ENCODE measurements at regions not wholly inside any gene's neighbourhood (a gene's known extent, or its start where the extent isn't known, plus 50 kb on each side); places are given as distances from the start of the nearest gene placed in this dataset.

GRCh38 chr5:123681061-123681460 lies 169.1 kb downstream of the CSNK1G3 start:
- no peak overlapping the region for H2BK120ac ChIP-seq (ENCODE audit: low read depth, low read length, poor library complexity, severe bottlenecking)
- no peak overlapping the region for H4K8ac ChIP-seq (replicated peaks; ENCODE audit: insufficient read length, low read depth, low read length)
- H3K4me3 Mint-ChIP-seq, result no peak overlapping the region
- H3K36me3 Mint-ChIP-seq (ENCODE audit: insufficient read depth in 1 of 3, low read depth in 3 of 3), result peaks cover 42 to 82% (median 55%) of the 10 kb centered on the region in 3 experiments
- H3K4me1 Mint-ChIP-seq, result no peaks in the 10 kb centered on the region
- H4K91ac ChIP-seq (ENCODE audit: insufficient read length, low read depth, low read length), result no peak overlapping the region
- no peak overlapping the region for H3K4ac ChIP-seq (ENCODE audit: low read depth, low read length)
- no peak overlapping the region for H2AFZ ChIP-seq (ENCODE audit: low read length)
- H2BK5ac ChIP-seq (ENCODE audit: insufficient read length, low read length), result no peak overlapping the region
- no peaks in the 10 kb centered on the region for H4K20me1 ChIP-seq (ENCODE audit: control insufficient read depth, insufficient read depth, insufficient read length)
- no peak overlapping the region for H3K18ac ChIP-seq (ENCODE audit: insufficient read length, low read depth, low read length)
- H3K9me3 Mint-ChIP-seq, result peaks cover 74 to 76% of the 10 kb centered on the region in 2 experiments
- no peak overlapping the region for H3K4me2 ChIP-seq (ENCODE audit: insufficient read depth, insufficient read length, low read length)
- H3K14ac ChIP-seq (ENCODE audit: insufficient read depth, low read length), result no peak overlapping the region
- no peak overlapping the region for H3K27ac ChIP-seq (ENCODE audit: insufficient read length, low read depth, low read length)
- no peaks in the 10 kb centered on the region for H3K4me1 ChIP-seq (ENCODE audit: insufficient read depth, low read length)
- no peak overlapping the region for H2BK15ac ChIP-seq (ENCODE audit: low read depth, low read length)
- H3K9me3 ChIP-seq (ENCODE audit: control insufficient read depth, low read depth, low read length), result peaks cover 17% of the 10 kb centered on the region
- H3K27me3 ChIP-seq (ENCODE audit: insufficient read depth, low read length), result no peaks in the 10 kb centered on the region
- H3K9ac ChIP-seq (ENCODE audit: extremely low read depth, insufficient read length, low read length), result no peak overlapping the region
- no peak for DNase-seq
- H3K23me2 ChIP-seq (ENCODE audit: insufficient read length, low read depth, low read length, poor library complexity, severe bottlenecking), result no peaks in the 10 kb centered on the region
- H3K79me2 ChIP-seq (ENCODE audit: insufficient read depth, low read length), result no peaks in the 10 kb centered on the region
- H3K27ac Mint-ChIP-seq, result no peak overlapping the region
- H4K5ac ChIP-seq (ENCODE audit: insufficient read length, low read depth, low read length), result no peak overlapping the region
- peaks cover 2% of the 10 kb centered on the region for H3K27me3 Mint-ChIP-seq (ENCODE audit: low read depth)
- no peak overlapping the region for H2AK5ac ChIP-seq (ENCODE audit: insufficient read length, low read length)
- no peak for TF ChIP-seq CTCF (conservative IDR thresholded peaks at IDR 0.05)
- no peak overlapping the region for H2BK12ac ChIP-seq (ENCODE audit: insufficient read length, low read depth, low read length)
- no peak overlapping the region for H3K23ac ChIP-seq (ENCODE audit: insufficient read length, low read depth, low read length)
- H3T11ph ChIP-seq (ENCODE audit: low read length), result no peak overlapping the region
- no peaks in the 10 kb centered on the region for H3K79me1 ChIP-seq (ENCODE audit: insufficient read depth, low read depth, low read length, poor library complexity, severe bottlenecking)
- H2BK20ac ChIP-seq (ENCODE audit: low read depth, low read length, poor library complexity, severe bottlenecking), result no peak overlapping the region
- no peak overlapping the region for H3K56ac ChIP-seq (ENCODE audit: insufficient read length, low read depth, low read length)
